ENCODE measurements at regions not wholly inside any gene's neighbourhood (a gene's known extent, or its start where the extent isn't known, plus 50 kb on each side); places are given as distances from the start of the nearest gene placed in this dataset.

GRCh38 chr15:77786956-77787355 lies 154.2 kb upstream of the LINGO1 start:
- no peak for DNase-seq (ENCODE audit: low spot score)
- no peak for TF ChIP-seq CTCF (IDR thresholded peaks at IDR 0.05; ENCODE audit: extremely low read depth, missing control alignments)

GRCh38 chr15:77786181-77786890 lies 153.6 kb upstream of the LINGO1 start:
- TF ChIP-seq CTCF (IDR thresholded peaks at IDR 0.05; ENCODE audit: extremely low read depth, missing control alignments), result no peak
- no peak for DNase-seq (ENCODE audit: low spot score)

- peak; percentile 17 for TF ChIP-seq CTCF (IDR thresholded peaks at IDR 0.05; ENCODE audit: extremely low read depth, missing control alignments)
- peak; percentile 52 for DNase-seq (ENCODE audit: low spot score)
These were observed 151.9 kb upstream of the LINGO1 start for GRCh38 chr15:77784361-77785292.

- TF ChIP-seq CTCF (IDR thresholded peaks at IDR 0.05; ENCODE audit: extremely low read depth, missing control alignments), result no peak
- DNase-seq (ENCODE audit: low spot score), result no peak
These were observed 150.9 kb upstream of the LINGO1 start for GRCh38 chr15:77783636-77784035.

DNA sequence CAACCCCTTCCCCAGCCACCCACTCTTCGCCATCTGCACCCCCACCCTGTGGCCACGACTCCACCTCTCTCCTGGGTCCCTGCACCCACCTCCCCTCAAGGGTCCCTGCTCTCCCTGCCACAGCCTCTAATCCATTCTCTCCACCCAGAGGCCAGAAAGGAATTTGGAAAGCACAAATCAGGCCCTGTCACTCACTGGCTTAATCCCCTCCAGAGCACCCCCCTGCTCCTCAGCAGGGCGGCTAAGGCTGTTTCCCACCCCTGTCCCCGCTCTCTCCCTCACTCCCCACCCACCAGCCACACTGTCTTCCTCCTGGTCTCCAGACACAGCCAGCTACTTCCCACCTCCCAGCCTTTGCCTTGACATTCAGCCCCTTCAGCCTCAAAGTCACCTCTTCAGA lies 150.0 kb upstream of the LINGO1 start:
- no peak for DNase-seq (ENCODE audit: low spot score)
- TF ChIP-seq CTCF (IDR thresholded peaks at IDR 0.05; ENCODE audit: extremely low read depth, missing control alignments), result no peak

DNA sequence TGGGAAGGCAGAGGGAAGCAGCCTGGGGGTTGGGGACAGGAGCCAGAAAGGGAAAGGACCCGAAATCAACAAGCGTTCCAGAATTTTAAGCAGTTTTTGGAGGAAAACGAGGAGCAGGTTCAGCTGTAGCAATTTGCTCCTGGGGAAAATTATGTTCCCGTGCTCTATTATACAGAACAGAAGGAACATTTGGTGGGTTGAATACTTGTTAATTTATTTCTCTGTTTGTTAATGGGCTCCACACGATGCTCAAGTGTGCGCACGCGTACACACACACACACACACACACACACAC lies 149.2 kb upstream of the LINGO1 start:
- no peak for DNase-seq (ENCODE audit: low spot score)
- TF ChIP-seq CTCF (IDR thresholded peaks at IDR 0.05; ENCODE audit: extremely low read depth, missing control alignments), result no peak
